ENCODE measurements at regions not wholly inside any gene's neighbourhood (a gene's known extent, or its start where the extent isn't known, plus 50 kb on each side); places are given as distances from the start of the nearest gene placed in this dataset.
"Not testable (repeated sequence)": the region's sequence is repeated elsewhere in the genome, so short reads cannot be mapped to it uniquely, and the experiment has no call there.

- DNase-seq (ENCODE audit: low read depth in 2 of 2) = no peak
Measured at GRCh38 chr4:188737251-188738002, 598.2 kb downstream of the TRIML1 start.

GRCh38 chr4:188738290-188738689 is 599.0 kb downstream of the TRIML1 start:
- DNase-seq (ENCODE audit: low read depth in 2 of 2) = not testable (repeated sequence)

- DNase-seq (ENCODE audit: low read depth in 2 of 2) = not testable (repeated sequence)
Measured at GRCh38 chr4:188740172-188740571, 600.9 kb downstream of the TRIML1 start.

DNA sequence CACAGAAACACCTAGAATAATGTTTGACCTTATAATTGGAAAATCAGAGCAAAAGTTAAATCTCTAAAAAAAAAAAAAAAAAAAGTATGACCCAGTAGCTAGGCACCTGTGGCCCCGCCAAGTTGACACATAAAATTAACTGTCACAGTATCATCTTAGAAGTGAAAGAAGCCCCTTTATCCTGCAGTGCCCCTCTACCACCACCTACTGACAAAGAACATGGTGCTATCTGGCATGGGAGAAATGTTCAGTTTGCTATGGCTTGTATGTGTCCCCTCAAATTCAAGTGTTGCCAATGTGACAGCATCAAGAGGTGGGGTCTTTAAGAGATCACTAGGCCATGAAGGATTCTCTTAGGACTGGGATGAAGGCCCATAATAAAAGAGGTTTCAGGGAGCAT is 601.5 kb downstream of the TRIML1 start:
- DNase-seq (ENCODE audit: low read depth in 2 of 2) = not testable (repeated sequence)

- no peak for DNase-seq (ENCODE audit: low read depth in 2 of 2)
Measured at GRCh38 chr4:188754372-188755002, 615.2 kb downstream of the TRIML1 start.

GRCh38 chr4:188767496-188767895 is 628.3 kb downstream of the TRIML1 start:
- no peak for DNase-seq (ENCODE audit: low read depth in 2 of 2)

- DNase-seq (ENCODE audit: low read depth in 2 of 2) = no peak
Measured at GRCh38 chr4:188778905-188779304, 639.7 kb downstream of the TRIML1 start.

DNA sequence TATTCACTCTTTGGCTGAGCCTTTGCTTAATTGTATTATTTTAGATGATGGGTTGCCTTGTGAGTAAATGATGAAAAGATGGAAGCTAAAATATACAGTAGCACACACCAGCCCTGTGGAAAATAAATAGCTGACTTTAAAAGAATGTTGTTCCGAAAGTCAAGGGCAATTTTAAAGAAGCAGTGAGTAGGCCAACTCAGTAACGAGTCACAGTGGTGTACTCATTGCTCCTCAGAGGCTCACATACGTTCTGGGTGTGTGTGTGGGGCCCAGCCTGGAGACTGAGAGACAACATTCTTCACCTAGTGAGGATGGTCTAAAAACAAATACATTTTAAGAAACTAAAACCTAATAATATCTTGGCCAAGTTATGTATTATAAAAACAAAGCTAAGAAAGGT is 640.3 kb downstream of the TRIML1 start:
- DNase-seq (ENCODE audit: low read depth in 2 of 2) = no peak

DNA sequence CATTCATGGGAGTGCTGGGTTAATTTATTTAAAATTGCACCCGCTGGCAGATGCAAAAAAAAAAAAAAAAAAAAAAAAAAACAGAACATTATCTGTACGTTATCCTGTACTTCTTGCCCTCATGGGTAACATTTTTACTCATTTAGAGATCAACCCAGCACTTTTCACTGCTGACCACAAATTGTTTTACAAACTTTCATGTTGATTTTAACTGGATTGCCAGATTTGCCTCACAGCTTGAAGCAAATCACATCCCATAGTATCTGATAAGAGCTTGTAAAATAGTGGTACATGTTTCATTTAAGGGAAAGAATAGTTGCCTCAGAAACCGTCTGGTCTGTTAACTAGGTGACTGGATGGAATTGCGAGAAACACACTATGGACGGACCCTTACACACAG is 640.8 kb downstream of the TRIML1 start:
- no peak for DNase-seq (ENCODE audit: low read depth in 2 of 2)

DNA sequence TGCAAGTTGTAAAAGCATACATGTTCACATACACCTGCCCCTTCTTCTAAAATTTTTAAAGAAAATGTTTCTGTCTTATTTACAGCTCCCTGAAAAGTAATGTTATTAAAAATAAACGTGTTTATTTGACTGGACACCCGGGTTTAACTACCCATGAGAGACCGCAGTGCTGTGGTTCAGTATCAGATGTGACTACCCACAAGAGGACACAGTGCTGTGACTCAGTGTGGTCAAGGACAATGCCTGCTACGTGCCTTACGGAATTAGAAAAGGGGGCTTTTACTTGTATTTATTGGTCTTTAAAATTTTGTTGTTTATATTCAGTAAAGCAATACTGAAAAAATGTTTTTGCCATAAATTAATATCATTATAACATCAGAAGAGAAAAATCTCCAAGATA is 641.4 kb downstream of the TRIML1 start:
- no peak for DNase-seq (ENCODE audit: low read depth in 2 of 2)

DNA sequence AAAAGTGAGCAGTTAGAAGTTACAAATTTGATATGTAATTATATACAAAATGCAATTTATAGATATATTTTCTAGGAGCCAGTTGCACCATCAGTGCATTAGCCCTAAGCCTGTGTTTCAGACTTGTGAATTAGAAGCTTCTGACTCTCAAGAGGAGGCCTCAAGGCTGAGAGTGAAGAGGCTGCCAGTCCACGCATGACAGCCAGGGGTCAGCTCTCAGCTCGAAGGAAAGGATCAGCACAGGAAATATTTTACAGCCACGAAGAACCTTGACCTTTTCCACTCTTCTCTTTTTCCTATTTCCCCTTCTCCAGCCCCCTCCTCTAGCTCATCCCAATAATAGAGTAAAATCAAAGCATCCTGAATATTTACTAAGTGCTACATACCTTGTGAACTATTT is 642.4 kb downstream of the TRIML1 start:
- no peak for DNase-seq (ENCODE audit: low read depth in 2 of 2)

DNA sequence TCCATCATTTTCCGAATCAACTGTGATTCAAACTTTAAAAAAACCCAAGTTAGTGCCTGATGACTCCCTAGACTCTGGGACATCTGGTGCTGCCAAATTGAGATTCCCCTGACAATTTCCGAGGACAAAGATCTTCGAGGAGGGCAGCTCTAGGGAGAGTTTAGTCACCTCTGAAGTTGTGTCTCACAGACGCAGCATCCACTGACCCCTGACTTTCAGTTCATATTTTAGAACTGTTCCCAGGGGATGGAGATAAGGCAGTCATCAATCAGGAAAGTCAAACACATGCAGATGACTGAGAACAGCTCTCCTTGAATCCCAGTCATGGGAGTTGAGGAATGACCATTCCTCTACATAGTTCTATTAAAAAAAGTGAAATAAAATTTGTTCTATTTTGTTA is 643.9 kb downstream of the TRIML1 start:
- DNase-seq (ENCODE audit: low read depth in 2 of 2) = no peak

DNA sequence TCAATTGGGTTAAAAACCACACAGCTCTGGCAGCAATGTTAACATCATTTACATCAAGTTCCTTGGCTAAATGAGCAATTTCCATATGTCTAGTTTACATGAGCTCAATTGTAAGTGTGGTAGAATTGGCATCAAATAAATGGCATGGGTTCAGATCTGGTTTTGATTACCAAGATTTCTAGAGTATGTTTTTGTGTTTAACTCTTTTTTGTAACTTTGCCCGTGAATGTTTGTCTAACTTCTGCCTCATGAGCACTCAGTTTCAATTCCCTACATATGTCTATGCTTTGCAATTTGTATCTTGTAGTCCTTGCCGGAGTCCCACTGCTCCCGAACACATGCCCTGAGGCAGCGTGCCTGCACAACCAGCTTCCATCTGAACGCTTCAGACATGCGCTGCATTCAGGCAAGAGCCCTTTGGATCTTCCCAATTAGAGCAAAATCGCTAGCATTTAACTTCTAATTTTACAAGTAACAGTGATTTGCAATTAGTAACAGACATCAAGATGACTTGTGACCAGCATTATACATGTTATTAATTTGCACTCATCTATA is 644.4 kb downstream of the TRIML1 start:
- DNase-seq (ENCODE audit: low read depth in 2 of 2) = no peak

GRCh38 chr4:188796600-188796999 is 657.4 kb downstream of the TRIML1 start:
- not testable (repeated sequence) for DNase-seq (ENCODE audit: low read depth in 2 of 2)

- not testable (repeated sequence) for DNase-seq (ENCODE audit: low read depth in 2 of 2)
Measured at GRCh38 chr4:188797011-188797410, 657.8 kb downstream of the TRIML1 start.

- no peak for DNase-seq (ENCODE audit: low read depth in 2 of 2)
Measured at GRCh38 chr4:188804861-188805260, 665.6 kb downstream of the TRIML1 start.

GRCh38 chr4:188811121-188811520 is 671.9 kb downstream of the TRIML1 start:
- no peak for DNase-seq (ENCODE audit: low read depth in 2 of 2)

DNA sequence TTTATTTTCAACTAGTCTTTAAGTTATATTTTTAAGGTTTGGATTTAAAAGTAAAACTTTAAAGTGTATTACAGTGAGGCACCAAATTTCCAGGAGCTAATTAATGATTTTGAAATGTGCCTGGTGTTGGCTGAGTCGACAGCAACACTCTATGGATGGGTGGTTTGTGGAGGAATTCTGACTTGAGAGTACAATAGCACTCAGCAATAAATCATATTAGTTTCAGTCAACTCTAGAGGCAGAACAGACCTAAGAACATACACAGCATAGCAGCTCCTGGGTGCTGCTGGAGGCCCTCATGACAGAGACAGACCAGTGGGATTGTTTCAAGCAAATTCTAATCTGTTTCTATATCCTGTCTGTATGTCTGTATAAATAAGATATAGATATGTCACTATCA is 673.4 kb downstream of the TRIML1 start:
- DNase-seq (ENCODE audit: low read depth in 2 of 2) = no peak

DNA sequence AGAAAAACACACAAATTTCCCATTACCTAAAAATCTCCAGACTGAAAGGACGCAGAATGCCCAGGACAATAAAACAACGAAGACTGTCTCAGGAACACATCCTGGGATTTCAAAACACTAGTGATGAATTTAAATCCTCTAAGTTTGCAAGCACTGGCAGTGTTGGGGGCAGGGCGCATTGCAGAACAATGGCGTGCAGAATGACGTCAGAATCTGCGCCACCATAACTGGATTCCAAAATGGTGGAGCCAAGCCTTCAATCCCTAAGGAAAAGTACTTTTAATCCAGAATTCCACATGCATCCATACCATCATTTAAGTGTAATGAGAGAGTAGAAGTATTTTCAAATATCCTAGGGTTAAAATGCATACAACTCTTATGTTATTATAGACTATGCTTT is 679.1 kb downstream of the TRIML1 start:
- DNase-seq (ENCODE audit: low read depth in 2 of 2) = no peak

DNA sequence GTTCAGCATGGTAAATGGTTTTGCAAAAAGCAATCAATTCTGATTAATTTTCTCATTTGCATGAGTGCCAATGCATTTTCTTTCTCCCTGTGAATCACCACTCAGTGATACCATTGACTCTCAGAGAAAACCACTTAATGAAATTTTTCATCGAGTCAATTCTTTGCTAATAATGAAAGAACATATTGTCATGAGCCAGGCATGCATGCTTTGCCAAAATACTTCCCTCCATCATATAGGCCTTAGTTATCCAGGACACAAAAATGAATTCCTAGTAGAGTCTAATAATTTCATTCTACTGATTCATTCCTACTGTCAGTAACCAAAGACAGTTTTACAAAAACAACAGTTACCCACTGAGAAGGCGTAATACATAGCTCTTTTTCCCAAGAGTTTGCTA is 680.0 kb downstream of the TRIML1 start:
- no peak for DNase-seq (ENCODE audit: low read depth in 2 of 2)

DNA sequence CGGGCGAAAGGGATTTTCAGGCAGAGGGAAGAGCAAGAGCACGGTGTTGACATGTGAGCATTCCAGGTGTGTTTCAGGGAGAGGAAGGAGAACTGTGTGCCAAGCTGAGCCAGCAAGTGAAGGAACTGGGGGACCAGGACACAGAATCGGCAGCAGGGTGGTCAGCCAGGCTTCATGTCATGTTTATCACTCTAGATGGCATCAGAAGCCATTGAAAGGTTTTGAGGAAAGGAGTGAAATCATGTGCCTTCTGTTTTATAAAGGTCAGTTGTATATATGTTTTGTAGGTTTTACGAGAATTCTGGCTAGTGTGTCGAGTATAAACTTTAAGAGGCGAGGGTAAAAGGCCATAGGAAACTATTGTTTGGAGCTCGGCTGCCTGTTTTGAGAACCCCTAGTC is 682.3 kb downstream of the TRIML1 start:
- DNase-seq (ENCODE audit: low read depth in 2 of 2) = no peak

GRCh38 chr4:188822698-188823097 is 683.5 kb downstream of the TRIML1 start:
- DNase-seq (ENCODE audit: low read depth in 2 of 2) = no peak

DNA sequence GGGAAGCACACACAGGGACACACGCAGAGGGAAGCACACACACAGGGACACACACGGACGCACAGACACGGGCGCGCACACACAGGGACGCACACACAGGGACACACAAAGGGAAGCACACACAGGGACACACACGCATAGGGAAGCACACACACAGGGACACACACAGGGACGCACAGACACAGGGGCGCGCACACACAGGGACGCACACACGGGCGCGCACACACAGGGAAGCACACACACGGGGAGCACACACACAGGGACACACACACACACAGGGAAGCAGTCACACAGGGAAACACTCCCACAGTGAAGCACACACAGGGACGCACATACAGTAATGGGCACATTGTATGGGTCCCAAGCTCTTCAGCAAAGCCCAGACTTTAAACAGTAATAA is 685.3 kb downstream of the TRIML1 start:
- no peak for DNase-seq (ENCODE audit: low read depth in 2 of 2)

Data from stimulated activated CD4-positive, alpha-beta T cell treated with anti-CD3 and anti-CD28 coated beads, Interleukin-1b, Interleukin-23, amount 100 ng/mL, for 1 hour (primary cell).